Type B pancreatic cell (in vitro differentiated cells): ENCODE measurements at regions not wholly inside any gene's neighbourhood (a gene's known extent, or its start where the extent isn't known, plus 50 kb on each side); places are given as distances from the start of the nearest gene placed in this dataset.
A peak's percentile ranks its signal among the peaks of the same experiment; 100 is the strongest.

Source experiments
- DNase-seq: peaks from one replicate; pipeline ENCODE4 v3.0.0; 2021; ENCODE audit warnings: mixed read lengths; ENCODE audit not compliant: unreplicated experiment; ENCODE audit errors: extremely low spot score
- H3K27ac Mint-ChIP-seq: 2 replicates; pipeline ENCODE4 v1.8.0; 2021; ENCODE audit warnings: mild to moderate bottlenecking, mixed read lengths
- H3K27me3 Mint-ChIP-seq: 2 replicates; pipeline ENCODE4 v1.8.0; 2021; ENCODE audit warnings: mixed read lengths
- H3K36me3 Mint-ChIP-seq: 2 replicates; pipeline ENCODE4 v1.8.0; 2021; ENCODE audit warnings: mixed read lengths
- H3K4me1 Mint-ChIP-seq: one replicate; pipeline ENCODE4 v1.8.0; 2021; ENCODE audit warnings: mixed read lengths; ENCODE audit not compliant: unreplicated experiment
- H3K4me3 Mint-ChIP-seq: 2 replicates; pipeline ENCODE4 v1.8.0; 2021; ENCODE audit warnings: mild to moderate bottlenecking, mixed read lengths
- H3K9me3 Mint-ChIP-seq: 2 replicates; pipeline ENCODE4 v1.8.0; 2021; ENCODE audit warnings: mixed read lengths
- CTCF ChIP-seq: fragments of 200-600 bp; sonication (generic); conservative IDR thresholded peaks from 2 replicates; pipeline ENCODE4 v1.5.0; 2021; ENCODE audit warnings: antibody characterized with exemption, mild to moderate bottlenecking

- Mint-ChIP-seq H3K36me3 (no peaks in the 10 kb centered on the region), H3K9me3 (peaks cover 7% of the 10 kb centered on the region), H3K27me3 (peaks cover 9% of the 10 kb centered on the region), H3K4me3 (peak overlapping the region; percentile 18), H3K4me1 (peaks cover 19% of the 10 kb centered on the region), H3K27ac (peak overlapping the region; percentile 79)
- TF ChIP-seq CTCF: no peak
- DNase-seq: no peak
Observed at GRCh38 chr2:74740395-74740740, 86.3 kb downstream of the SEMA4F start.

- peak overlapping the region; percentile 18 for H3K4me3 Mint-ChIP-seq
- peaks cover 19% of the 10 kb centered on the region for H3K4me1 Mint-ChIP-seq
- no peak for TF ChIP-seq CTCF
- peak overlapping the region; percentile 79 for H3K27ac Mint-ChIP-seq
- H3K36me3 Mint-ChIP-seq: no peaks in the 10 kb centered on the region
- H3K9me3 Mint-ChIP-seq: peaks cover 7% of the 10 kb centered on the region
- H3K27me3 Mint-ChIP-seq: peaks cover 9% of the 10 kb centered on the region
- no peak for DNase-seq
Observed at GRCh38 chr2:74740741-74741431, 86.8 kb downstream of the SEMA4F start.

GRCh38 chr2:74741629-74742028, 87.6 kb downstream of the SEMA4F start:
- Mint-ChIP-seq H3K27me3 (peaks cover 12% of the 10 kb centered on the region), H3K4me3 (no peak overlapping the region), H3K4me1 (peaks cover 19% of the 10 kb centered on the region), H3K9me3 (peaks cover 7% of the 10 kb centered on the region), H3K27ac (no peak overlapping the region), H3K36me3 (no peaks in the 10 kb centered on the region)
- TF ChIP-seq CTCF: no peak
- no peak for DNase-seq

GRCh38 chr2:74742471-74742870, 88.4 kb downstream of the SEMA4F start:
- Mint-ChIP-seq H3K27ac (no peak overlapping the region), H3K4me1 (peaks cover 19% of the 10 kb centered on the region), H3K4me3 (no peak overlapping the region), H3K36me3 (no peaks in the 10 kb centered on the region), H3K27me3 (peaks cover 12% of the 10 kb centered on the region), H3K9me3 (peaks cover under 1% of the 10 kb centered on the region)
- TF ChIP-seq CTCF: no peak
- DNase-seq: no peak

DNA sequence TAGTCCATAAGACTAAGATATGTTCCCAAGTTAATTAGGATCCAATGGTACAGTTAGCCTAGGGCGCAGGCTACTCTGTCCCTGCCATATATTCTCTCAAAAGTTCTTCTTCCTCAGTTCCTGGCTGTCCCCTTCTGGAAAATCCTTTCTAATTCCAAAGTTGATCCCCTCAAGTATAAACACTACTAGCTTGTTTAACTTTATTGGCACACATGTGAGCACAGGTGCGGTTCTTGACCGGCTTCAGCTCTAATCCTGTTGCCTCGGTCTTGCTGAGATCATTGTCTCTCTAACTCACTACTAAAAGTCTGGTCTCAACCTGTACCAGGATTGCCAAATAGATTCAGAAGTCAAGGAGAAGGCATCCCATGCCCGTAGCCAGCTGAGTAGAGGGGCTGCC, 89.0 kb downstream of the SEMA4F start:
- DNase-seq: no peak
- peaks cover 15% of the 10 kb centered on the region for H3K27me3 Mint-ChIP-seq
- no peaks in the 10 kb centered on the region for H3K36me3 Mint-ChIP-seq
- no peak overlapping the region for H3K27ac Mint-ChIP-seq
- peaks cover 19% of the 10 kb centered on the region for H3K4me1 Mint-ChIP-seq
- TF ChIP-seq CTCF: no peak
- no peaks in the 10 kb centered on the region for H3K9me3 Mint-ChIP-seq
- no peak overlapping the region for H3K4me3 Mint-ChIP-seq

DNA sequence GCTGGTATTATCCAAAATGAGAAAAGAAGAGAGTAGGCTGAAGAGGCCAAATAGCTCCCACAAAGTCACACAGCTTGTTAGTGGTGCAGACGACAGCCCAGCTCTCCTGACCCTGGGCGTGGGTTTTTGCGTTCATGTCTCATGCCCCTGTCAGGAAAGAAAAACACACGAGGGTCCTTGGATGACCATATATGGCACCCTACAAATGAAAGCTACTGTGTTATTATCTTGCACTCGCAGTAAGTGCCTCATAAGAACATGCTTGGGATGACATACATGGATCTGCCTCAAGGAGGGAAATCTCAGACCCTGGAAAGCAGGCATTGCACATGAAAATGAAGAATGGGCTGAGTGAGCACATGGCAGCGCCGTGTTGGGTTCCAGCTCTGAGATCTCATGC, 89.7 kb downstream of the SEMA4F start:
- DNase-seq: no peak
- Mint-ChIP-seq H3K27me3 (peaks cover 15% of the 10 kb centered on the region), H3K4me1 (peaks cover 19% of the 10 kb centered on the region), H3K9me3 (no peaks in the 10 kb centered on the region), H3K27ac (no peak overlapping the region), H3K36me3 (no peaks in the 10 kb centered on the region), H3K4me3 (no peak overlapping the region)
- no peak for TF ChIP-seq CTCF
